ENCODE measurements at regions not wholly inside any gene's neighbourhood (a gene's known extent, or its start where the extent isn't known, plus 50 kb on each side); places are given as distances from the start of the nearest gene placed in this dataset.

DNA sequence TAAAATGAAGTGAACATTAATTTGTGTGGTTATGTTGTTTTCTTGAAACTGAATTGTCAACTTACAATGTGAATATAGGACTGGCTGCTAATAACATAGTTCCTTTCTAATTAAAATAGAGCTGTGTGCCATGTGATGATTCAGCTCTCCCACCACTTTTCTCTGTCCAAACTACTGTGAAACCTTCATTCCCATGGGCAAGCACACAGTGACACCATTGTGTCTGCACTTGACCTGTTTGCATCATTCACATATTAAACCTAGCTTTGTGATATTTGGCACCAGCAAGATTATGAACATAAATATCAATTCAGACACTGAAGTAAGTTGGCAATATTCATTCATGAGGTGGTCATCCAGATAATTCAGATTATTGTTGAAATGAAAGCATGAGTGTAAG lies 78.8 kb upstream of the TCF12 start:
- TF ChIP-seq, protein P1, sequence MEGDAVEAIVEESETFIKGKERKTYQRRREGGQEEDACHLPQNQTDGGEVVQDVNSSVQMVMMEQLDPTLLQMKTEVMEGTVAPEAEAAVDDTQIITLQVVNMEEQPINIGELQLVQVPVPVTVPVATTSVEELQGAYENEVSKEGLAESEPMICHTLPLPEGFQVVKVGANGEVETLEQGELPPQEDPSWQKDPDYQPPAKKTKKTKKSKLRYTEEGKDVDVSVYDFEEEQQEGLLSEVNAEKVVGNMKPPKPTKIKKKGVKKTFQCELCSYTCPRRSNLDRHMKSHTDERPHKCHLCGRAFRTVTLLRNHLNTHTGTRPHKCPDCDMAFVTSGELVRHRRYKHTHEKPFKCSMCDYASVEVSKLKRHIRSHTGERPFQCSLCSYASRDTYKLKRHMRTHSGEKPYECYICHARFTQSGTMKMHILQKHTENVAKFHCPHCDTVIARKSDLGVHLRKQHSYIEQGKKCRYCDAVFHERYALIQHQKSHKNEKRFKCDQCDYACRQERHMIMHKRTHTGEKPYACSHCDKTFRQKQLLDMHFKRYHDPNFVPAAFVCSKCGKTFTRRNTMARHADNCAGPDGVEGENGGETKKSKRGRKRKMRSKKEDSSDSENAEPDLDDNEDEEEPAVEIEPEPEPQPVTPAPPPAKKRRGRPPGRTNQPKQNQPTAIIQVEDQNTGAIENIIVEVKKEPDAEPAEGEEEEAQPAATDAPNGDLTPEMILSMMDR (IDR thresholded peaks at IDR 0.05; ENCODE audit: insufficient read depth, low read length, poor library complexity, severe bottlenecking) = no peak
- no peak for DNase-seq (ENCODE audit: extremely low read depth, insufficient read length)

DNA sequence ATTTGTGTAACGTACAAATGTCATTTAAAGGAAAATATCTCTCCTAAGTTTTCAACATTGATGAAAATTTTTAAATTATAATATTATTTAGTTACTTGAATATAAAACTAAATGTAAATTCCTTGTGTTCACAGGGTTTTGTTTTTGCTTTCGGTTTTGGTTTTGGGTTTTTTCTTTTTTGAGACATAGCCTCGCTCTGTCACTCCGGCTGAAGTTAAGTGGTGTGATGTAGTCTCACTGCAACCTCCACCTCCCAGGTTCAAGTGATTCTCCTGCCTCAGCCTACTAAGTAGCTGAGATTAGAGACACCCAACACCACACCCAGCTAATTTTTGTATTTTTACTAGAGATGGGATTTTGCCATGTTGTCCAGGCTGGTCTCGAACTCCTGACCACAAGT lies 79.3 kb upstream of the TCF12 start:
- Histone ChIP-seq H3K4me3 (replicated peaks; ENCODE audit: low read depth, low read length) (no peak overlapping the region), H3K27me3 (replicated peaks; ENCODE audit: control insufficient read depth, insufficient read depth, low read length) (no peaks in the 10 kb centered on the region), H3K36me3 (ENCODE audit: control insufficient read depth, insufficient read depth, low read length) (no peaks in the 10 kb centered on the region)
- TF ChIP-seq, protein P1 (IDR thresholded peaks at IDR 0.05; ENCODE audit: insufficient read depth, low read length, poor library complexity, severe bottlenecking) = no peak
- no peak for DNase-seq (ENCODE audit: extremely low read depth, insufficient read length)

More for the DNA sequence above, 78.8 kb upstream of the TCF12 start:
- H3K36me3 ChIP-seq (ENCODE audit: control insufficient read depth, insufficient read depth, low read length) = no peaks in the 10 kb centered on the region
- H3K27me3 ChIP-seq (replicated peaks; ENCODE audit: control insufficient read depth, insufficient read depth, low read length) = no peaks in the 10 kb centered on the region
- H3K4me3 ChIP-seq (replicated peaks; ENCODE audit: low read depth, low read length) = no peak overlapping the region

DNA sequence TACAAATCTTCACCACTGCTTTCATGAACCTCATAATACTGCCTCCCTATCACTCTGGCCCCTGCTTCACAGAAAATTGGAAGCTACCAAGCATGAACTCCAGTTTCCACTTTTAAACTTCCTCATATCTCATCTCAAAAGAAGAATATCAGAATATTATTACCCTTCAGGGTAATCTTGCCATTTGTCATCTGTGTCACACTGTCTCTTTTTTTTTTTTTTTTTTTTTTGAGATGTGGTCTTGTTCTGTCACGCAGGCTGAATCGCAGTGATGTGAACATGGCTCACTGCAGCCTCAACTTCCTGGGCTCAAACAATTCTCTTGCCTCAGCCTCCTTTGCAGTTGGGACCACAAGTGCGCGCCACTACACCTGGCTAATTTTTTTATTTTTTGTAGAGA lies 80.4 kb upstream of the TCF12 start:
- peak; percentile 10 for DNase-seq (ENCODE audit: extremely low read depth, insufficient read length)
- no peak overlapping the region for H3K4me3 ChIP-seq (replicated peaks; ENCODE audit: low read depth, low read length)
- H3K36me3 ChIP-seq (ENCODE audit: control insufficient read depth, insufficient read depth, low read length) = no peaks in the 10 kb centered on the region
- H3K27me3 ChIP-seq (replicated peaks; ENCODE audit: control insufficient read depth, insufficient read depth, low read length) = no peaks in the 10 kb centered on the region
- TF ChIP-seq, protein P1 (IDR thresholded peaks at IDR 0.05; ENCODE audit: insufficient read depth, low read length, poor library complexity, severe bottlenecking) = no peak

DNA sequence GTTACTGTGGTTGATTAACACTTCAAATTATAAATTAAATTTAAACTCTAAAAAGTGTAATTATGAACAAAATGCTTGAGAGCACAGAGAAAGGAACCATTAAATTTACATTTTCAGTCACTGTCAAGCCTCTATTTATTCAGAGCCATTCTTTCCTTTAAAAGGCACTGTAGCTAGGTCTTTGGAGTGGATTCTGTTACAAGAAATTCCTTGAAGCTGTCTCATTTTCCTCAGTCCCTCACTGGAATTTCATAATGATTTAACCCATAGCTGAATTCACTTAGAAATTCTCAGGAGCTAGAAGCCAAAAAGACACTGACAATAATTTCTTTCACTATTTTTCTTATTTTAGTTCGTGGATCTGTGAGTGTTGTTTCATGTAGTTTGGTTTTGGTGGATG lies 81.2 kb upstream of the TCF12 start:
- TF ChIP-seq, protein P1 (IDR thresholded peaks at IDR 0.05; ENCODE audit: insufficient read depth, low read length, poor library complexity, severe bottlenecking) = no peak
- Histone ChIP-seq H3K4me3 (replicated peaks; ENCODE audit: low read depth, low read length) (no peak overlapping the region), H3K36me3 (ENCODE audit: control insufficient read depth, insufficient read depth, low read length) (no peaks in the 10 kb centered on the region), H3K27me3 (replicated peaks; ENCODE audit: control insufficient read depth, insufficient read depth, low read length) (no peaks in the 10 kb centered on the region)
- no peak for DNase-seq (ENCODE audit: extremely low read depth, insufficient read length)

DNA sequence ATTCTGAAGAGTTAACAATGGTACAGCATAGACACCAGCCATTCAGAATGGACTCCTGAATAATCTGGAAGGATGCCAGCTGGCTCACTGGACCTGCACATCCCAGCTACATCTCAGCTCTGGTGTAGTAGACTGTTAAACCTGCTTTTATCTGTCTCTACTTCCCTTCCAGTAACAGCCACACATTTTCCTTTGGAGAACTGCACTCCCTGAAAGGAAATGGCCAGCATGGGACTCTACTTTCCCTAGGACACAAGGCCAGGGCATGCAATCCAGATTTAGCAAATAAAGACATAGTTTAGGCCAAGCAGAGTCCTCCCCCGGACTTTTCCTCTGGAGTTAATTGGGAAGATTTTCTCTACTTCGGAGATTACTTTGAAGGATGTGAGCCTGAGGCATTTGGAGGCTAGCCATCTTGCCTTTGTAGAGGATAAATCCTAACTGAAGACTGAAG lies 82.7 kb upstream of the TCF12 start:
- DNase-seq (ENCODE audit: extremely low read depth, insufficient read length) = no peak
- TF ChIP-seq, protein P1 (IDR thresholded peaks at IDR 0.05; ENCODE audit: insufficient read depth, low read length, poor library complexity, severe bottlenecking) = no peak

DNA sequence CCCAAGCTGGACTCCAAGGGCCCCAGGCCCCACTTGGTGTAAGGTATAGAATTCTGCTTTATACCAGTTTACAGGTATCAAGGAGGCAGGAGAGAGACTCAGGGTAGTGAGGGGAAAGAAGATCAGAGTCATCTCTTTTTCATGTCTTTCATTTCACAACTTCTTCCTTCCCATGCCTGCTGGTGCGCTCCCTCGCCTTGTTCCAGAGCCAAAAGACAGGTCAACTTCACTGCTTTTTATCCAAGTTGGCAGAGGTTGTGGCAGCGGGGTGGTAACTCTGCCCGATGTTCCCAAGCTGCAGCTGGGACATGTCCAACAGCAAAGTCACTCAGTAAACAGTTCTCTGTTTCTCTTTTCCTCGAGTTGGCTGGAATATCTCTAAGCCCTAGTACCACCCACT lies 86.3 kb upstream of the TCF12 start:
- Histone ChIP-seq H3K36me3 (ENCODE audit: control insufficient read depth, insufficient read depth, low read length) (no peaks in the 10 kb centered on the region), H3K27me3 (replicated peaks; ENCODE audit: control insufficient read depth, insufficient read depth, low read length) (no peaks in the 10 kb centered on the region), H3K4me3 (replicated peaks; ENCODE audit: low read depth, low read length) (no peak overlapping the region)
- TF ChIP-seq, protein P1 (IDR thresholded peaks at IDR 0.05; ENCODE audit: insufficient read depth, low read length, poor library complexity, severe bottlenecking) = no peak
- no peak for DNase-seq (ENCODE audit: extremely low read depth, insufficient read length)

More for the DNA sequence above, 82.7 kb upstream of the TCF12 start:
- H3K36me3 ChIP-seq (ENCODE audit: control insufficient read depth, insufficient read depth, low read length) = no peaks in the 10 kb centered on the region
- no peaks in the 10 kb centered on the region for H3K27me3 ChIP-seq (replicated peaks; ENCODE audit: control insufficient read depth, insufficient read depth, low read length)
- H3K4me3 ChIP-seq (replicated peaks; ENCODE audit: low read depth, low read length) = no peak overlapping the region

All from GM06990 (cell line).